ENCODE measurements at regions not wholly inside any gene's neighbourhood (a gene's known extent, or its start where the extent isn't known, plus 50 kb on each side); places are given as distances from the start of the nearest gene placed in this dataset.

DNA sequence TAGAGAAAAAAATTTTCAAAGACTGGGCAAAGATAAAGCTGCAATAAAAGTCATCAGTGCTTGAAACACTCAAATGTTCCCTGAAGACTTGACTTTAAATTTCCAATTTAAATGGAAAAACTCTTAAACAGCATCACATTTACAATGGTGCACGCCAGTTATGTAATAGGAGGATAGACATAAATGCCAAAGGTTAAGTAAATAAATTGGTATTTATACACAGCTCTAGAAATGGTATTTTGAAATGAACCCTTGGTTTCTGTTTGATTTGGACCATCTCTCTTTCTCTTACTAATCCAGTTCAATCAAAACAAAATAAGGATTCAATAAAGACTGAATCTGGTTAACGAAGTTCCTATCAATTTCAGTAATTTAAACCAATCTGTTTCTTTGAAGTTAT is 272.6 kb downstream of the GPM6A start:
- DNase-seq (ENCODE audit: low read depth), result no peak

DNA sequence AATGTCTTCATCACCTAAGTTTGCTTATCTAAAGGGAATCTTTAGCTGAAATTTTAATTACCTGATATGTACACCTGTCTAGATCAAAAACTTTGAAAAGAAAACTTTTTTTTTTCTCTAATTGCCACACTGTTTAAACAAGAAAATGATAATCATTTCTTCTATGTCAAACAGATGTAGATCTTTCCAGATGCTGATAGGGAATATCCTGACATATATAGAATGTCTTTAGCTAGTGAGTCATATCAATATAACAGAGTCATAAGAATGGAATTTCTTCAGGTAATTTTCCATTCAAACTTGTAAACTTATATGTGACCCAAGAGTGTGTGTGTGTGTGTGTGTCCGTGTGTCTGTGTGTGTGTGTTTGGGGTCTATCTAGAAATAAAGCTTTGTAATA is 271.9 kb downstream of the GPM6A start:
- DNase-seq (ENCODE audit: low read depth), result peak; percentile 7

DNA sequence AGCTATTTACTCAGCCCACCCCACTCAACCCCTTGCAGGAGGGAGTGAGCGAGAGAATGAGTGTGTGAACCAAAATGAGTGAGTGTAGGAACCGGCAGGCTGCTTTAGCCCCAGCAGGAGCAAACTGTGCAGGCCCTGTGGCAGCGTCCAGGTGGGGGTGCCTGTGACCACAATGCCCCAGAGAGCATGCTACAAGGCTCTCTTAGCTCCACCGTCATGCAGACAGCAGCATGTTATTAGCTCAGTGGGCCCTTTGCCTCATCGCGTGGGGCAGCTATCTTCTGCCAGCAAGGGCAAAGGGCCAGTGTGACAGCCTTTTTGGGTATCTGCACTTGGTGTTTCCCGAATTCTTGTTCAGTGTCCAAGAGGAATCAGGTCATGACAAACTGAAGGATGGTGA is 271.3 kb downstream of the GPM6A start:
- DNase-seq (ENCODE audit: low read depth), result no peak

DNA sequence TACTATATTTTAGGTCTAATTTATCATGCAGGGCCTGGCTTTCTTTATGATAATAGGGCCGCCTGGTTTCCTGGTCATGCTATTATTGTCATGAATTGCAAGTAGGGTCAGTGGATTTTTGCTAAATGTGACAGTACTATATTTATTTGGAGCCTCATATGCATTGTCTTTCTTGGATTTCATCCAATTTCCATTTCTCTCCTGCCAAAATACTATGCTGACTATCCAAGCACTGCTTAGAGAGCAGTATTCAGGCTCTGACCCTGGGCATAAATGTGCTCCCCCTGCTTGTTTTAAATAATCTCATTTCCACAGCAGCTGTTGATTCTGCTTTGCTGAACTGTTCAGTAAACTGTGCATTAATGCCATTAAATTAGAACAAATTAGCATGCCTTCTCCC is 269.3 kb downstream of the GPM6A start:
- DNase-seq (ENCODE audit: low read depth), result no peak

DNA sequence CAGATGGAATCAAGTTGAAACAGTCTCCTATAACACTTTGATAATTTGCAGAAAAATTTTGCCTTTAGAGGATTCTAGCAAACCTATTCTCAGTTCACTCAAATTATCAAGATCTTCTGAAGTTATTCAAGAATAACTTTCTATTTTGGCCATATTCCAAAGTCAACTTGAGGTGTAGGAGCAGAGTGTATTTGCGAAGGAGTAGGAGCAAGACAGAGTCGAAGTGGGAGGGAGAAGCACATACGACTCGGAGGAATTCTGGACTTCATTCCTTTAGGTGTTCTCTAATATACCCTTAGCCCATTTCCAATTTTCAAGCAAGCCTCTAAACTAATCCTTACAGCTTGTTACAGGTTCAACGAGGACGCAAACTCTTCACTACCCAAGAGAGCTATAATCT is 252.9 kb downstream of the GPM6A start:
- no peak for DNase-seq (ENCODE audit: low read depth)

DNA sequence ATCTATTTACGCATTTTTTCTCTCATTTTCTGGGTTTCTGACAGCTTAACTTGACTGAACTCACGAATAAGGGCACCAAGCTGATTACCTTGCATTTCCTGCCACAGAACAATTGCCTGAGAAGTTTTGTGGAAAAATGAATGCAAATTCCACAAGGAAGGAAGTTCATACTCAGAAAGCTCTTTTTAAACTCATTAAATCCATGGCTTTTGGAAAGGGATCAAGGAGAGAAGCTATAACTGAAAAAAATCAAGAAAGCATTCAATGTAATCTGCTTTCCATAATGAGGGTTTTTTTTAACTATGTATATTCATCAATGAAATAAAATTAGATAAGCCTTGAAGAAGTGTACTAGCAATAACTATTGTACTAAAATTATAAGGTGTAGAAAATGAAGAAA is 252.5 kb downstream of the GPM6A start:
- no peak for DNase-seq (ENCODE audit: low read depth)

DNA sequence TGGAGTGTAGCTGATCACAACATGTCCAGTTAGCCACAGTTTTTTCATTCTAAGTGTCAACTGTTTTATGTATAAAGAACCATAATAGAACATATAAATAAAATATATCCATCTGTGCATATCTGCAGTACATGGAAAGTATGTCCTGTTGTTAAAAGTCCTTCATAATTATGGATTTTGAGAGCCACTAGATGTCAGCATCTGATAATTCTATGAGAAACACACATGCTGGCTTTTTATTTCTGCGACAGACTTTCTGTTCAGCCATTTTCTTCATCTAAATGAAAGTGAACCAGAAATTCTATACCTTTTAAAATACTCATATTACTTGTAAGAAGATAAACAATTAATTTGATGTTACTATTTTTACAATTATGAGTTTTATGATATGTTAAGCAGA is 251.5 kb downstream of the GPM6A start:
- peak; percentile 16 for DNase-seq (ENCODE audit: low read depth)

DNA sequence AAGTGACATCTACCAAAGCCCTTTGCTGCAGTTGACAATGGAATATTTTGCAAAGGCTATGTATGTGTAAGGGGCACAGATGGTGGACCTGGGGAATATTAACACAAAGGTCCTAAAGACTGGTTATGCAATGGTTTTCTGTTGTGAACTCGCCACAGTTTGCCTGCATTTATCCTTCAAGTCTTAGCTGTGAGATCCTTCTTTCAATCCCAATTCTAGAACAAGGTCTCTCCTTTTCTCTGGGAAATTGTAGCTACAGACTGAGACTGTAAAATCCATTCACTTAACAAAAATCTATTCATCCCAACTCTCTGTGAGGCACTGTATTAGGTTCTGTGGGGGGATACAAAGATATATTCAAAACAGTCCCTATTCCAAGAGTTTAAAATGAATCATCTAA is 250.4 kb downstream of the GPM6A start:
- DNase-seq (ENCODE audit: low read depth), result no peak

DNA sequence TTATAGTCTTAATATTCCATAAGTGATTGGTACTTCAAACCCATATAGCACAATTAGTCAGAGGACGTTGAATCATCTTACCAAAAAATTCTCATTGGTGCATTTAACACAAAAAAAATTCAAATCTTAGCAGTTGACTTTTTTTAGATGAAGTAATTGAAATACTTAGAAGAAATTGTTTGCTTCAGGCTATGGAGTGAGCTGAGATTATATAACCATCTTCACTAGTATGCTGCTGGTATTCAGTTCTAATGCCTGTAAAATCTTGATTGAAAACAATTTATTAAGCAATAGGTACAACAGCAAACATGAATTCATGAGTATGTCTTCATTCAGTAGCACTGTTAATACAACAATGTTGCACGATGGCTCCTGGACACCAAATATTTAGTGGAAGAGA is 250.0 kb downstream of the GPM6A start:
- no peak for DNase-seq (ENCODE audit: low read depth)

DNA sequence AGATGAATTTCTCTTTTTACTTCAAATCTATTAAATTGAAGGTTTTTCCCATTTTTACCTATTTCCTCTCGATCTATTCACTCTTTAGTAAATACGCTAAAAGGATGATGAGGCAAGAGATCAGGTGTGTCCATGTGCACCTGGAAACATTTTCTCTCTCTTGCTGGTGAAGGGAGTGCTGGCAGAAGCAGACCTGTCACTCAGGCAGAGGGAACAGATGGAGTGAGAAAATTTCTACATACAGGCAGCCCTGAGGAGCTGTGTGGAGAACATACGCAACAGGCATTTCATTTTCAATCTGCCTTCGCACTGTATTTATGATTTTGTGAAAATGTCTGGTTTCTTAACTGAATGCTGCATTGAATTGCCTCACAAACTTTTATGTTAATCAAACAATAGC is 249.5 kb downstream of the GPM6A start:
- no peak for DNase-seq (ENCODE audit: low read depth)

Data from renal cortical epithelial cell (primary cell).